ENCODE measurements at regions not wholly inside any gene's neighbourhood (a gene's known extent, or its start where the extent isn't known, plus 50 kb on each side); places are given as distances from the start of the nearest gene placed in this dataset.
A peak's percentile ranks its signal among the peaks of the same experiment; 100 is the strongest.

DNA sequence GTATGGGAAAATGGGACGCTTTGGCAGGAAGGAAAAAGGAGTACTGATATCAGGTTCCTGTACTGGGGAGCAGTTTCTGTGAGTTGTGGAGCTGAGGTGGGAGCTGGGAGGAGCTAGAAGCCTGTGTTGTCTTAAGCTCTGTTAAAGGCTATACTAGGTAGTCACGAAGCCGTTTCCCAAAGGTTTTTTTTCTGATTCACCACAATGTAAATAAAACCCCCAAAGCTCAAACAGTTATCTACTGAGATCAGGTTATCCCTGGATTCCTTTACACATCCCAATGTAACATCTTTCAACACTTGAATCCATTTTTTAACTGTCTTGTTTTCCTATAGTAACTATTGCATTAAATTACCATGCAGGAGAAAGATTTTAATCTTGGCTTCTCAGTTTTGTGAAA, 297.4 kb upstream of the SFRP2 start:
- TF ChIP-seq, protein P1, sequence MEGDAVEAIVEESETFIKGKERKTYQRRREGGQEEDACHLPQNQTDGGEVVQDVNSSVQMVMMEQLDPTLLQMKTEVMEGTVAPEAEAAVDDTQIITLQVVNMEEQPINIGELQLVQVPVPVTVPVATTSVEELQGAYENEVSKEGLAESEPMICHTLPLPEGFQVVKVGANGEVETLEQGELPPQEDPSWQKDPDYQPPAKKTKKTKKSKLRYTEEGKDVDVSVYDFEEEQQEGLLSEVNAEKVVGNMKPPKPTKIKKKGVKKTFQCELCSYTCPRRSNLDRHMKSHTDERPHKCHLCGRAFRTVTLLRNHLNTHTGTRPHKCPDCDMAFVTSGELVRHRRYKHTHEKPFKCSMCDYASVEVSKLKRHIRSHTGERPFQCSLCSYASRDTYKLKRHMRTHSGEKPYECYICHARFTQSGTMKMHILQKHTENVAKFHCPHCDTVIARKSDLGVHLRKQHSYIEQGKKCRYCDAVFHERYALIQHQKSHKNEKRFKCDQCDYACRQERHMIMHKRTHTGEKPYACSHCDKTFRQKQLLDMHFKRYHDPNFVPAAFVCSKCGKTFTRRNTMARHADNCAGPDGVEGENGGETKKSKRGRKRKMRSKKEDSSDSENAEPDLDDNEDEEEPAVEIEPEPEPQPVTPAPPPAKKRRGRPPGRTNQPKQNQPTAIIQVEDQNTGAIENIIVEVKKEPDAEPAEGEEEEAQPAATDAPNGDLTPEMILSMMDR (IDR thresholded peaks at IDR 0.05; ENCODE audit: unreplicated experiment), result no peak
- DNase-seq (ENCODE audit: unreplicated experiment), result no peak
- Mint-ChIP-seq H3K4me1 (ENCODE audit: insufficient read depth, unreplicated experiment) (peaks cover 11% of the 10 kb centered on the region), H3K27me3 (ENCODE audit: insufficient read depth, unreplicated experiment) (no peaks in the 10 kb centered on the region), H3K27ac (ENCODE audit: low read depth, unreplicated experiment) (no peak overlapping the region), H3K36me3 (ENCODE audit: insufficient read depth, unreplicated experiment) (no peaks in the 10 kb centered on the region), H3K9me3 (ENCODE audit: unreplicated experiment) (no peaks in the 10 kb centered on the region), H3K4me3 (ENCODE audit: unreplicated experiment) (no peak overlapping the region)
- no TSS peak for BruUV-seq (replicated peaks)
- intact Hi-C loops (cut with micrococcal nuclease), result no loop called here
- ChIA-PET POLR2A (interaction anchor here (0.7 to 1.5 kb wide), 3 partner anchors 13 to 174 kb away, joined by 3 to 4 read pairs (median 3); no protein-coding TSS in a partner anchor), CTCF (interaction anchor here (2.1 kb wide), 1 partner anchor 300 kb away, joined by 5 read pairs; no protein-coding TSS in a partner anchor)

DNA sequence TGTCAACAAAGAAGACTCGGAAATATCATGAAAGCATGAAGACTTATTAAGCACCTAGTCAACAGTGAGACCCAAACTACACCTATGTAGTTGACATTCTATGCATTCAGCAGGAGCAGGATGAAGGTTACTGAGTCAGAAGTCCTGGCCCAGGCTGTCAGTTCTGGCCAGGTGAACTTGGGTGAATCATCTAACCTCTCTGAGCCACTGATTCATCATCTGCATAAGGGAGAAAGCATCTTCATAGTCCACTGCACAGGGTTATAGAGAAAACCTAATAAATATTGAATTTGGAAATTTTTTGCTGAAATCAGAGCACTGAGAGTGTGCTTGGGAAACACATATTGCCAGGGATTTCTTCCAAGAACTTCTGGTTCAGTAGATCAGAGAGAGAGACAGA, 296.0 kb upstream of the SFRP2 start:
- Mint-ChIP-seq H3K27me3 (ENCODE audit: insufficient read depth, unreplicated experiment) (no peaks in the 10 kb centered on the region), H3K4me3 (ENCODE audit: unreplicated experiment) (no peak overlapping the region), H3K36me3 (ENCODE audit: insufficient read depth, unreplicated experiment) (no peaks in the 10 kb centered on the region), H3K9me3 (ENCODE audit: unreplicated experiment) (no peaks in the 10 kb centered on the region), H3K27ac (ENCODE audit: low read depth, unreplicated experiment) (no peak overlapping the region), H3K4me1 (ENCODE audit: insufficient read depth, unreplicated experiment) (peaks cover 11% of the 10 kb centered on the region)
- peak; percentile 63 for DNase-seq (ENCODE audit: unreplicated experiment)
- intact Hi-C loops (cut with micrococcal nuclease), result no loop called here
- ChIA-PET POLR2A (interaction anchor here (0.9 kb wide), 1 partner anchor 12 kb away, joined by 4 read pairs; no protein-coding TSS in a partner anchor), CTCF (no interaction called here)
- TF ChIP-seq, protein P1 (IDR thresholded peaks at IDR 0.05; ENCODE audit: unreplicated experiment), result no peak
- no TSS peak for BruUV-seq (replicated peaks)

DNA sequence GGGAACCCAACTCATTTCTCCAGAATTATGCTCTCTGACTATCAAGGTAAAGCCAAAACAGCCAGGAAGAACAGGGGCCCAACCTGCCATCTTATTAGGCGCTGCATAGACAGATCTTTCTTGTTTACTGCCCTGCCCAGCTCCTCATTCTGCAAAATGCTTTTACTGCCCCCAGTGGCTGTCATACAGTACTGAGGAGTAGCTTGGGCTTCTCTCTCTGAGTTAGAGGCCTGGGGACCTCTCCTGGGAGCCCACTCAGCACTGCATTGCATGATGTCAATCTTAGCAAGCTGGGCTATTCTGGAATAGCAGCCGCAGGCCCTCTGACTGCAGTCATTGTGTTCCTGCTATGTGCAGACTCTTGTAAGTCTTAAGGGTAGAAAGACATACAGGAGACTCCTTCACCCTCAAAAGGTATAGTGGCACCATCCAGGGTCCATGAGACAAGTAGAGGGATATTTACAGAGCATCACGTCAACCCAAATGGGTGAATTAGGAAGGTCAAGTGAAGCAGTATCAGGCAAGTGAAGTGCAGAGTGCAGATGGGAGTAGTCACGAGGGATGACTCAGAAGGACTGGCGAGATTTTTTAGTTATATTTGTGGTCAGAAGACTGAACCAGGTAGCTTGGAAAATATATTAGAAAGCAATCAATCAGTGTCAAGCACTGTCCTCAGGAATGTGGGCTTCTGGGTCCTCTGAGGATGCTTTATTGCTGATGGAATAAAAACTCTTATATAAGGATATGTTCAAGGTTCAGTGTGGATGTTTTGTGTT, 294.1 kb upstream of the SFRP2 start:
- peak; percentile 30 for DNase-seq (ENCODE audit: unreplicated experiment)
- TF ChIP-seq, protein P1 (IDR thresholded peaks at IDR 0.05; ENCODE audit: unreplicated experiment), result peak; percentile 37
- H3K36me3 Mint-ChIP-seq (ENCODE audit: insufficient read depth, unreplicated experiment), result no peaks in the 10 kb centered on the region
- no peaks in the 10 kb centered on the region for H3K9me3 Mint-ChIP-seq (ENCODE audit: unreplicated experiment)
- no peak overlapping the region for H3K4me3 Mint-ChIP-seq (ENCODE audit: unreplicated experiment)
- intact Hi-C loops (cut with micrococcal nuclease), result no loop called here
- no TSS peak for BruUV-seq (replicated peaks)
- ChIA-PET CTCF (interaction anchor here (0.6 to 1.4 kb wide), 5 partner anchors 13 to 302 kb away, joined by 3 to 5 read pairs (median 3); no protein-coding TSS in a partner anchor), POLR2A (interaction anchor here (0.6 to 1.6 kb wide), 3 partner anchors 19 to 82 kb away, joined by 3 read pairs; no protein-coding TSS in a partner anchor)
- H3K4me1 Mint-ChIP-seq (ENCODE audit: insufficient read depth, unreplicated experiment), result peaks cover 11% of the 10 kb centered on the region
- no peaks in the 10 kb centered on the region for H3K27me3 Mint-ChIP-seq (ENCODE audit: insufficient read depth, unreplicated experiment)
- no peak overlapping the region for H3K27ac Mint-ChIP-seq (ENCODE audit: low read depth, unreplicated experiment)

GRCh38 chr4:154081391-154081790, 292.5 kb upstream of the SFRP2 start:
- H3K27ac Mint-ChIP-seq (ENCODE audit: low read depth, unreplicated experiment), result no peak overlapping the region
- H3K9me3 Mint-ChIP-seq (ENCODE audit: unreplicated experiment), result no peaks in the 10 kb centered on the region
- ChIA-PET CTCF (interaction anchor here (0.5 to 1.2 kb wide), 3 partner anchors 16 to 542 kb away, joined by 3 to 4 read pairs (median 3); no protein-coding TSS in a partner anchor), POLR2A (no interaction called here)
- intact Hi-C loops (cut with micrococcal nuclease), result no loop called here
- no peaks in the 10 kb centered on the region for H3K27me3 Mint-ChIP-seq (ENCODE audit: insufficient read depth, unreplicated experiment)
- BruUV-seq (replicated peaks), result no TSS peak
- TF ChIP-seq, protein P1 (IDR thresholded peaks at IDR 0.05; ENCODE audit: unreplicated experiment), result no peak
- no peaks in the 10 kb centered on the region for H3K36me3 Mint-ChIP-seq (ENCODE audit: insufficient read depth, unreplicated experiment)
- peaks cover 11% of the 10 kb centered on the region for H3K4me1 Mint-ChIP-seq (ENCODE audit: insufficient read depth, unreplicated experiment)
- DNase-seq (ENCODE audit: unreplicated experiment), result no peak
- H3K4me3 Mint-ChIP-seq (ENCODE audit: unreplicated experiment), result no peak overlapping the region
